Lung (tissue), 11 donors: ENCODE measurements at regions not wholly inside any gene's neighbourhood (a gene's known extent, or its start where the extent isn't known, plus 50 kb on each side); places are given as distances from the start of the nearest gene placed in this dataset.

Experiments
- ATAC-seq: fragments of 200-7000 bp; cut with Tn5 transposase; one replicate; pipeline ENCODE4 v1.9.1; 2020; ENCODE audit warnings: moderate number of reproducible peaks; ENCODE audit not compliant: insufficient read depth, low FRiP score
- DNase-seq, 3 donors: peaks; one replicate each; pipeline ENCODE4 v3.0.0-alpha.2; 2013 to 2017
- H3K27ac ChIP-seq, 2 donors: one replicate each; pipeline ENCODE4 v1.5.1; 2013; ENCODE audit warnings: mild to moderate bottlenecking in 2 of 2, moderate library complexity in 2 of 2, control low read depth in 1 of 2, inconsistent platforms in 1 of 2, low read depth in 1 of 2, low read length in 1 of 2
- H3K27me3 ChIP-seq, 3 donors: one replicate each; pipeline ENCODE4 v1.5.1; 2013; ENCODE audit warnings: low read length in 2 of 3; ENCODE audit not compliant: control insufficient read depth in 3 of 3, insufficient read depth in 3 of 3
- H3K36me3 ChIP-seq, 4 donors: one replicate each; pipeline ENCODE4 v1.5.1; 2013; ENCODE audit warnings: low read length in 4 of 4, mild to moderate bottlenecking in 1 of 4, moderate library complexity in 1 of 4; ENCODE audit not compliant: control insufficient read depth in 4 of 4, insufficient read depth in 4 of 4
- H3K4me1 ChIP-seq, 5 donors: one replicate each; pipeline ENCODE4 v1.5.1; 2013; ENCODE audit warnings: low read length in 5 of 5, mild to moderate bottlenecking in 2 of 5, moderate library complexity in 1 of 5; ENCODE audit not compliant: control insufficient read depth in 5 of 5, insufficient read depth in 5 of 5
- H3K4me3 ChIP-seq: one replicate; pipeline ENCODE4 v1.5.1; 2013; ENCODE audit warnings: mild to moderate bottlenecking, control low read depth, moderate library complexity
- H3K9ac ChIP-seq, 2 donors: one replicate each; pipeline ENCODE4 v1.5.1; 2013; ENCODE audit warnings: low read length in 2 of 2, control low read depth in 1 of 2; ENCODE audit not compliant: insufficient read depth in 1 of 2
- H3K9me3 ChIP-seq, 4 donors: one replicate each; pipeline ENCODE4 v1.5.1; 2013; ENCODE audit warnings: low read length in 3 of 4, mild to moderate bottlenecking in 1 of 4, moderate library complexity in 1 of 4; ENCODE audit not compliant: control insufficient read depth in 4 of 4, insufficient read depth in 3 of 4
- WGBS, 2 donors: extraction: QIAGEN DNeasy Blood & Tissue Kit; methylation state at CpG; one replicate each; pipeline ENCODE4 v1.1.7; 2013; 5-methylcytosine and 5-hydroxymethylcytosine counted together
- TF ChIP-seq, protein P1 (sequence below): IDR thresholded peaks from 2 replicates; pipeline ENCODE4 v1.5.1; 2012; ENCODE audit warnings: mild to moderate bottlenecking; ENCODE audit errors: control extremely low read depth, extremely low read depth
- donor health status: control.
- donor health status: control.
- donor health status: Bipolar disorder and iron deficiency.
- donor health status: healthy.
- donor health status: DM: yes; HTN: yes; CAD: no.

DNA sequence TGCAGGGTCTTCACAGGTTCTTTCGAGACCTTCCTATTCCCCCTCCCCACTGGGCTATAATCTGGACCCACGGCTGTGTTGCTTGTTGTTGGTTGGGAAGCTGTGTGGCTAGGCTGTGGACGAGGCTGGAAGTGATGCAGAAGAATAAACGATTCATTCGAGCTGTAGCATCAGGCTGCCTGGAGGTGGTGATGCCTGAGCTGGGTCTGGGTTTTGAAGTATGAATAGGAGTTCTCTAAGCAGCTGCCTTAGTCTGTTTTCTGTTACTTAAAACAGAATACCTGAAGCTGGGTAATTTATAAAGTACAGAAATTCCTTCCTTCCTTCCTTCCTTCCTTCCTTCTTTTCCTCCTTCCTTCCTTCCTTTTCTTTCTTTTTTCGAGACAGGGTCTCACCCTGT is 126.5 kb upstream of the ZEB1 start:
- no peaks in the 10 kb centered on the region for H3K4me1 ChIP-seq
- H3K36me3 ChIP-seq, result no peaks in the 10 kb centered on the region
- H3K9me3 ChIP-seq, result no peaks in the 10 kb centered on the region
- WGBS, 2 donors, result 87% methylated on average over 6 of the region's 6 CpGs
- DNase-seq (no peak), ATAC-seq (no peak)
- TF ChIP-seq, protein P1, sequence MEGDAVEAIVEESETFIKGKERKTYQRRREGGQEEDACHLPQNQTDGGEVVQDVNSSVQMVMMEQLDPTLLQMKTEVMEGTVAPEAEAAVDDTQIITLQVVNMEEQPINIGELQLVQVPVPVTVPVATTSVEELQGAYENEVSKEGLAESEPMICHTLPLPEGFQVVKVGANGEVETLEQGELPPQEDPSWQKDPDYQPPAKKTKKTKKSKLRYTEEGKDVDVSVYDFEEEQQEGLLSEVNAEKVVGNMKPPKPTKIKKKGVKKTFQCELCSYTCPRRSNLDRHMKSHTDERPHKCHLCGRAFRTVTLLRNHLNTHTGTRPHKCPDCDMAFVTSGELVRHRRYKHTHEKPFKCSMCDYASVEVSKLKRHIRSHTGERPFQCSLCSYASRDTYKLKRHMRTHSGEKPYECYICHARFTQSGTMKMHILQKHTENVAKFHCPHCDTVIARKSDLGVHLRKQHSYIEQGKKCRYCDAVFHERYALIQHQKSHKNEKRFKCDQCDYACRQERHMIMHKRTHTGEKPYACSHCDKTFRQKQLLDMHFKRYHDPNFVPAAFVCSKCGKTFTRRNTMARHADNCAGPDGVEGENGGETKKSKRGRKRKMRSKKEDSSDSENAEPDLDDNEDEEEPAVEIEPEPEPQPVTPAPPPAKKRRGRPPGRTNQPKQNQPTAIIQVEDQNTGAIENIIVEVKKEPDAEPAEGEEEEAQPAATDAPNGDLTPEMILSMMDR, result no peak
- H3K4me3 ChIP-seq, result no peak overlapping the region
- H3K9ac ChIP-seq, result no peak overlapping the region
- H3K27me3 ChIP-seq, result no peaks in the 10 kb centered on the region
- no peak overlapping the region for H3K27ac ChIP-seq

DNA sequence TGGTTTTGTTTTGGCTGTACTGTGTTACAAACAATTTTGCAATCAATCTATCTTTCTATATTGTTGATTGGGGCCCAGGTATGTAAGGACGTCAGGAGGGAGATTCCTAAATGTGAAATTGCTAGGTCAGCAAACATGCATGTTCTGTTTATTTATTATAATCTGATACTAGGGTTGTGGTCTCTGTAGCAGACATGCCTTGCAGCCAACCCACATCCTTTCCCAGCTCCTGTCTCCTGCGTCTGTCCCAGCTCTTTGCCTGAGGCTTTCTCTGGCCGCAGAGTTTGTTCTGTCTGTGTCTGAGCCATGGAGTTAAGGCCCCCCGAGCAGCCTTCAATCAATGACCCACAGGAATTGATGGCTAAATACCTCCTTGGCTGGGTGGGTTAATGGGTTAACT is 124.0 kb upstream of the ZEB1 start:
- H3K4me3 ChIP-seq, result no peak overlapping the region
- TF ChIP-seq, protein P1, result no peak
- H3K9me3 ChIP-seq, result no peaks in the 10 kb centered on the region
- ATAC-seq (no peak), DNase-seq (no peak)
- no peak overlapping the region for H3K9ac ChIP-seq
- no peak overlapping the region for H3K27ac ChIP-seq
- no peaks in the 10 kb centered on the region for H3K36me3 ChIP-seq
- H3K27me3 ChIP-seq, result no peaks in the 10 kb centered on the region
- H3K4me1 ChIP-seq, result no peaks in the 10 kb centered on the region
- 68 to 73% methylated on average over 4 of the region's 4 CpGs for WGBS, 2 donors

DNA sequence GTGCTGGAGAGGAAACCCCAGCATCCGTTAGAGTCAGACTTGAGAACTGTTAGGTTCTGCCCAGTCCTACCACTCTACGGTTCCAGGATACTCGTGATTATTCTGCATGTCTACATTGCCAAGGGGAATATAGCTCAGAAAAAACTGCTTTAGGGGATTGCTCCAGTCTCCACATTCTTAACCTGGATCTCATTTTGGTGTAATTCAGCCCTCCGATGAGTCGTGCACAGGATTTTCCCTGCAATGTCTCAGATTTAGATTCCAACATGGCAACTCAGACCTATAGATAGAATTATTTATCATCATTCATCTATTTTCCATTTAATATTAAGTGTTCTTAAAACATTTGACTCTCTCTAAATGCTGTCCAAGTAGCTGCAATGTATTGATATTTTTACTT is 121.1 kb upstream of the ZEB1 start:
- no peaks in the 10 kb centered on the region for H3K36me3 ChIP-seq
- ATAC-seq (no peak), DNase-seq (no peak)
- TF ChIP-seq, protein P1, result no peak
- no peak overlapping the region for H3K9ac ChIP-seq
- no peaks in the 10 kb centered on the region for H3K27me3 ChIP-seq
- no peaks in the 10 kb centered on the region for H3K4me1 ChIP-seq
- H3K9me3 ChIP-seq, result peaks cover 0 to 3% (median 0%) of the 10 kb centered on the region in 4 donors
- 85 to 90% methylated on average over 5 of the region's 5 CpGs for WGBS, 2 donors
- H3K4me3 ChIP-seq, result no peak overlapping the region
- no peak overlapping the region for H3K27ac ChIP-seq

DNA sequence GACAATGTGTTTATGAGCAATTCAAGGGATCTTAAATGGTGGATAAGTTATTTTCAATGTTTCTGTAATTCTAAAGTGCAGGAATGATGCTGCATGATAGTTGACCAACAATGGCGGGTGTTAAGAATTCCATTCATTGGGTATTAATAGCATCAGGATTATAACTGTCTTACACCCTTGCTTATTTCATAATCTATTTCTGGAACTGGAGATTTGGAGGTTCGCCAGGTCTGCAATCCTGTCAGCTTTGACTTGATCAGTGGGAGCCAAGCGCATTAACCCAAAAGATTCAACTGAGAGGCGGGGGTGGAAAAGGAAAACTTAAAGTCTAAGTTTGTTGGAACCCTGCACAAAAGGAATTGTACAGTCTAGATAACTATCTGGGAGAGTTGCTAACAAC is 114.9 kb upstream of the ZEB1 start:
- Histone ChIP-seq H3K9ac (no peak overlapping the region), H3K9me3 (peaks cover 0 to 3% (median 0%) of the 10 kb centered on the region in 4 donors), H3K27me3 (no peaks in the 10 kb centered on the region), H3K4me3 (no peak overlapping the region), H3K27ac (peak overlapping the region in 1 of 2 donors; percentile 47), H3K4me1 (peaks cover 0 to 6% (median 0%) of the 10 kb centered on the region in 5 donors), H3K36me3 (no peaks in the 10 kb centered on the region)
- ATAC-seq (no peak), DNase-seq (peak; percentile 58 to 86 (median 78))
- 73 to 76% methylated on average over 4 of the region's 4 CpGs for WGBS, 2 donors
- TF ChIP-seq, protein P1, result no peak
